Activated CD4-positive, alpha-beta T cell treated with anti-CD3 and anti-CD28 coated beads, Interleukin-2, Interleukin-6, amounts not matched to agents 100 ng/mL and 50 ng/mL, durations not matched to agents 16 hours and 8 hours (primary cell): ENCODE measurements at regions not wholly inside any gene's neighbourhood (a gene's known extent, or its start where the extent isn't known, plus 50 kb on each side); places are given as distances from the start of the nearest gene placed in this dataset.

Experiments
- DNase-seq: peaks from one replicate; pipeline ENCODE4 v3.0.0-alpha.2; 2020

DNA sequence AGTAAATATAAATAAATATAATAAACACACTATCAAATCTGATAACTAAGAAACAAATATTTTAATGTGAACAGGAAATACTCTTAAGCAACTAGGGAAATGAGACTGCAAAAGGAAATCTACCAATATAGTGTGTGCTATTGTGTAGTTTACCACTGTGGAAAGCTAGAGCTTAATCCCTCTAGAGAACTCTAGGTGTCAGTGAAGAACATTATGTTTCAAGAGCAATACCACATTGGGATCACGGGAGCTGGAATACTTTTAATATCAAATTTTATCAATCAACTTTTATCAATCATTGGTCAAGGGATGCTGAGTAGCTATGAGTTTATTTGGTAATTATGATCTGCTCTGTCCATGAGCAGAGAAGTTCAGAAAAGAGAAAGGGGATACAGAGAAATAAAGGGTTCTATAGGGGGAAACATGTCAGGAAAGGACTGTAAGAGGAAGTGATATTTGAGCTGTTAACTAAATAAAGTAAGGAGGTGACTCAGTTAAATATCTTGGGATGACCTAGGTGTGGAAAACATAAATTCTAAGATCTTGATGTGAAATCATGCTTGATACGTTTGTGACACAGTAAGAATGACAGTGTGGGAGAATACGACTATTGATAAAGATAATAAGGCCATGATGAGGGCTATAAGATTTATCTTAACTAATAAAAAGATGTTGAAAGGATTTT, 762.2 kb upstream of the ALCAM start:
- DNase-seq, result no peak

DNA sequence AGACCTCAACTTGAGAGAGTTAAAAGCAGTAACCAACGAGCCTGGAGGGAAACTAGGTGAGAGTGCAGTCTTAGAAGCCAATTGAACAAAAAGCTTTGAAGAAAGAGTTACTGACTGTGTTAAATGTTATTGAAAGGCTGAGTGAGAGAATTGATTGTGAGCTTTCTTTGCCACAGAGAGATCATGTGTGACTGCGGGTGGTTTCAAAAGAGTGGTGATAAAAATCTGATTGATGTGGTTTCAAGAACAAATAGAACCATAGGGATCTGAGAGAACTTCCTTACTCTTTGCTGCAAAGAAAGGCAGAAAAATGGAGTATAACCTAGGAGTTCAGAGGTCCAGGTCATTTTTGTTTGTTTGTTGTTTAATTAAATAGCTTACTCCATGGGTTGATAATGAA, 759.9 kb upstream of the ALCAM start:
- DNase-seq, result no peak

DNA sequence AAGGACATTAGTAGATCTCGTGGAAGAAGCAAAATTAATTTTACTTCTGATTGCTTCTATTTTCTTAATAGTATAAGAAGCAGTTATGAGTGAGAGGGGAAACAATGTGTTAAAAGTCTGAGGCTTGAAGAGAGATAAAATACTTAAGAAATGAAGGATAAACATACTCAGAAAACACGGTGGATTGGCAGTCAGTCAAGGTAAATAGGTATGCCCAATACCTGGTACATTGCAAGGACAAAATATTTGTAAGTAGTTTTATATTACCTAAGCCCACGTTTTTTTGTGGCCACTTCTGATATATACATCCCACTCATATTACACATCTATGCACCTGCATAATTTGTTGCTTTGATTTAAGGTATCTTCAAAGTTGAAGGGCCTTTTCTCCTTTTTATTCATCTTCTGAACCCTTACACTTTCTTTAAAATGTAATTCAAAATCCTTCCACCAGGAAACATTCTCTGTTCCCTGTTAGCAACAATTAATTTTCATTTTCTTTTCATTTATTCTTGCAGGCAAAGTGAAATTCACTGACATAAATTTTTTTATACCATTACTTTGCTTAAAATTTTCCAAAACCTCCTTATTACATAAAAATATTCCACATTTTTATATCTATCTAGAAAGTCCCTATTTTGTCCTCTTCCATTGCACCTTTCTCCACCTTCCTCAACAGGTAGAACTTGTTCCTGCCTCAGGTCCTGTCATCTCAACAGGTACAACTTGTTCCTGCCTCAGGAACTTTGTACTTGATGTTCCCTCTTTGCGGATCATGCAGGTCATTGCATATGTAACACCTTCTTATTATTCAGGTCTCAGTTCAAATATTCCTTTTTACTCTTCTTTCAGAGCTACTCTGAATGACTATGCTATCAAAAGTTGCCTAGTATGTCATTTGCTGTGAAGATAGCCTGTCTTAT, 755.7 kb upstream of the ALCAM start:
- DNase-seq, result no peak

DNA sequence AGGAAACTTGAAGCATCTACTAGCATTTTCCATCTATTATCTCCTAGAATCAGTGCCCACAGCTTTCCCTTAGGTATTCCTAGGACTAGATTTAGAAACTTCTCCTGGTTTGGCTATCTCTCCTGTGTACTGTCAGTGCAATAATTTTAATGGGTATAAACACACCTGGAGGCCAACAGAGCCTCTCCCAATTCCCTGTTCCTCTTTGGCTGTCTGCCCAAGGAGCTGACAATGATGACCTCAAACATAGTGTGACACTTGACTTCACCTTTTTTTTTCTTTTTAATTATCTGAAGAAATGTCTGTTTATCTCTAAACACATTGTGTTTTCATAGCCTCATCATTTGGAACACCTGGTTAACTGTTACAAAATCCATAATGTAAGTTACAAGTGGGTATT, 754.5 kb upstream of the ALCAM start:
- no peak for DNase-seq

DNA sequence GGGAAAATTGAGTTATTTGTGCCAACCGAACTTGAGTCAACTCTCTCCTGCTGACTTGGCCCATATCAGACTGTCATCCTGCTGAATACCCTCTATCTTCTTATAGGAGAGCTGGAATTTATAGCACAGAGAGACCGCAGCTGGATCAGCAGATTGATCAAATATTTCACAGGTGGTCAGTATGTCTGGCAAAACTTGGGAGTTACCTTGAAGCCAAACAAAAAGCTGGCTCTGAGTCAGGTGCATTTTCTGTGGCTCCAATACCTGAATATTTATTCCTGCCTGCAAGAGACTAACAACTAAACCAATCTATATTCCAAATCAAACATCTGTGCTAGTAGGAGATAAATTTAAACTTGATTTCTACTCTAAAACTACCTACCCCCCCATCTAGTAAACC, 752.1 kb upstream of the ALCAM start:
- no peak for DNase-seq

DNA sequence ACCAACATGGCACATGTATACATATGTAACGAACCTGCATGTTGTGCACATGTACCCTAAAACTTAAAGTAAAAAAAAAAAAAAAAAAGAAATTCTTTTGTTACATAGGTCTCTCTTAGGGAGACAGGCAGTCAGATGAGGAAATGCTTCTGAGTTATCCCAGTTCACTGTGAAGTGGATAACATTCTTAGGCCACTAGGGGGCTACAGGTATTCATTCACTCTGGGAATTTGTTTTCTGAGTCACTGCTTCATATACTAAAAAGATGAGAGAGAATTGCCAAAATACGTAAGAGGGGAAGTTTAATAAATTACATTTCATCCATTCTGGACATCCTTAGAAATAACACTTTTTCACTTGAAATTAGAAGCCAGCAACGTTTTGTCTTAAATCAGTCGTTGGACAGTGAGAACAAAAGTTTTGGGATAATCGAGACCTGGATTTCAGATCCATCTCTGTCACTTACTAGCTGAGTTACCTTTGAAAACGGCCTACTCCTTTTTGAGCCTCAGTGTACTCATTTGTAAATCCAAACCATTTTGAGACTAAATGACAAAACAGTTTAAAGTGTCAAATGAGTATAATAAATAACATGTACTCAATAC, 738.4 kb upstream of the ALCAM start:
- DNase-seq, result peak; percentile 30

DNA sequence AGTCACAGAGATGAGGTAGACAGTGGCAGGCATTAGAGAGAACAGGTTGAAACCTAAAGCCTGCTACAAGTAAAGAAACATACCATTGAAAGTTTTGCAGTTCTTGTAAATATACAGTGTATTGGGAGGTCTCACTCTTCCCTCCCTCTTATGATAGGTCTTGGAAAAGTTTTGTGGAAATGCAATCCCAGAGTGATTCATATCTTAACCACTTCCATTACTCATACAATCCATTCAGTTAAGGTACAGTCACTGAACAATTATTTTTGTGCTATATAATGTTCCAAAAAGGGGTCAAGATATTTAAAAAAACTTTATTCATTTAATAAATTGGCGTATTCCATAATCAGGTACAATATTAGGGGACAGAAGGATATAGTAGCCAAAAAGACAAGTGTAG, 737.7 kb upstream of the ALCAM start:
- no peak for DNase-seq

DNA sequence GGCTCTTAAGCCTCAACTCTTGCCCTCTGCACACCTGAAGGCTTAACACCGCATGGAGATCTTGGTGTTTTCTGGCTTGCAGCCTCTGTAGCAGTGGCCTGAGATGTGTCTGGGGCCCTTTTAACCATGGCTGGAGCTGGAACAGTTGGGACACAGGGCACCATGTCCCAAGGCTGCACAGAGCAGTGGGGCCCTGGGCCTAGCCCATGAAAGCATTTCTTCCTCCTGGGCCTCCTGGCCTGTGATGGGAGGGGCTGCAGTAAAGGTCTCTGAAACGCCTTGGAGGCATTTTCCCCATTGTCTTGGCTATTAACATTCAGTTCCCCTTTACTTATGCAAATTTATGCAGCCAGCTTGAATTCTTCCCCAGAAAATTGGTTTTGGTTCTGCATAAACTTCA, 735.5 kb upstream of the ALCAM start:
- no peak for DNase-seq

DNA sequence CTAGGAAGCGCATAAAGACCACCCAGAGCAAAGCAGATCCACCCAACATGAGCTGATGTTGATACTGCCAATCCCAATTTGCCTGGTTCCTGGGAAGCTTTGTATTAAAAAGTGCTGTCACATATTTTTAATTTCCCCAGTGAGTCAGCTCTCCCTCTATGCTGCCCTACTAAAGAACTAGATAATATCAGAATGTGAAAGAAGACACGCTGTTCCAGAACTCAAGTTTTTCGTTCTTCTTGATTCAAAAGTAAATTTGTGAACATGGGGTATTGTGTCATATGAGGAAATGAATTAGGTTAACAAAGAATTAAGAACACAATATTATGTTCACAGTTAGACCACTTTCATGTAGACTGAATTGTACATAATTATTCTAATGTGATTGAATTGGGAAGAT, 734.2 kb upstream of the ALCAM start:
- DNase-seq, result no peak

DNA sequence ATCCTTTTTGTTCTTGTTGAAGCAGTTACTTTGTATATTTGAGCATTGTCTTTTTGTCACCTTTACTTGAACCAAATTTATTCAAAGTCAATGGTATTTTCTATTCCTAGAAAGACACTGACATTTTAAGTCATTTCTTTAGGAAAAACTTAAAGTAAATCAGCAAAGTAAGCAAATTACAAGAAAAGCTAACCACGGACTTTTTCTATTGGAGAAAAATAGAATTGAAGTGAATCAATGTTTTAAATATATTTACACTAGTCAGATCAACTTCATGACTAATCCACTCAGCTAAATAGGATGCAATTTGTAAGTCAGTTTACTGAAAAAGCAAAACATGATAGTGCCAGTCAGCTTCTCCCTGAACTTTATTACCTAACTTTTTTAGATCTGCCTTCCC, 733.8 kb upstream of the ALCAM start:
- no peak for DNase-seq

DNA sequence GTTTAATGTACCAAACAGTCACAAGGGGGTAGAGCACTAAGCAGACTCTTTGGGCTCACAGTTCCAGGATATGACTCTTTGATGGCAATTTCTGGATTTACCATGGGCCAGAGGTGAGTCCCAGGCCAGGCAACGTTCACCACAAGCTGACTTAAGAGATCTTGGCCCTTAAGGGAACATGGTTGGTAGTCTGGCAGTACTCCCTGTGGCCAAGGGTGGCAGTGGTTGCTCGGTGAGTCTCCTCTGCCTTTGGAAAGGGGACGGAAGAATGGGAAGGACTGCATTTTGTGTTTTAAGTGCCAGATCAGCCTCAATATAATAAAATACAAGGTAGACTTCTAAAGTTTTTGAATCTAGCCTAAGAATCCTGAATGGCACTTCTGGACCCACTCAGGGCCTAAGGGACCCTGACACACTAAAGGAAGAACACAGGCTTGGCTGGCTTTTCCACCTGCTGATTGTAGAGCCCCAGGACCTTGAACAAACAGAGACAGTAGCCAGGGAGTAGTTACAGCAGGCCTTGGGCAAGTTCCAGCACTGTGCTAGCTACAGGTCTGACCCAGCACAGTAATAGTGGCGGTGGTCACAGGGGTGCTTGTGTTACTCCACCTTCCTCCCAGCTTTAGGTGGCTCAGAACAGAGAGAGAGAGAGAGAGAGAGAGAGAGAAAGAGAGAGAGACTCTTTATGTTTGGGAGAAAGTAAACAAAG, 730.7 kb upstream of the ALCAM start:
- no peak for DNase-seq

DNA sequence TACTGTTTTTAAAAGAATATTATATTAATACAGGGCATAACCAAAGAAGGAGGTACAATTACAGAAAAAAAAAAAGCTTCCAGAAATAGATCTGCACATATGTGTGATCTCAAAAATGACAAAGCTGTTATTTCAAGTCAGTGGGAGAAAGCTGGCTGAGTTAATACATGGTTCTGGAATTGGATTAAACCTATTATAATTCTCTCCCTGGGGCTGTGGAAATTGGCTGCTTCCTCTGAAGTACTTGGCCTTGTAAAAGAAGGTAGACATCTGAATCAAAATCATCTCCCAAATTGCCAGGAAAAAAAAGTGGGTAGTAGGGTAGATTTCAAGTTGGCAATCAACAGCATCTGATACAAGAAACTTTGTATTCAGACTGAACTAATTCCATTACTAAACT, 723.9 kb upstream of the ALCAM start:
- no peak for DNase-seq

DNA sequence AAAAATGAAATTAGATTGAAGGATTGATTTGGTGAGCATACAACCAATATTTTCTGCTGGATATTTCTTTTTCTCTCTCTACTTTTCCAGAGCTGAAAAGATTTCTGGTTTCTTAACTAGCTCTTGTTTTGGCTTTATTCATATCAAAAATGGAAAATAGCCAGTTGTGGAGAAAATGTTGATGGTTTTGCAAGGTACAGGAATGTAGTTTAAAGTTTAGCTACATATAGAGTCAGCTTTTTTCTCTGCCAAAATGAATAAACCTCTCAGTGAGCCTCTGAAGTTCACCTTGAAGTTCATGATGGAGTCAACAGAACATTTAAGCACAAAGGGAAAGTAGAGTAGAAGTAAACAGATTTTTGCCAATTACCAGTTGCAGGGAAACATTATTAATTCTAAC, 720.5 kb upstream of the ALCAM start:
- DNase-seq, result no peak

DNA sequence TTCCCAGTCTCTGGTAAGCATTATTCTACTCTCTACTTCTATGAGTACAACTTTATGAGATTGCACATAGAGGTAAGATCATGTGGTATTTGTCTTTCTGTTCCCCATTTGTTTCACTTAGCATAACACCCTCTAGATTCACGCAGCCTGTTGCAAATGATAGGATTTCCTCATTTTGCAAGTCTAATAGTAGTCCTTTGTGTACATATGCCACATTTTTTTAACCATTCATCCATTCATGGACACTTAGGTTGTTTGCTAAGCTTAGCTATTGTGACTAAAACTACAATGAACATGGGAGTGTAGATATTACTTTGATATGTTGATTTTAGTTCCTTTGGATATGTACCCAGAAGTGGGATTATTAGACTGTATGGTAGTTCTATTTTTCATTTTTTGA, 717.9 kb upstream of the ALCAM start:
- no peak for DNase-seq

DNA sequence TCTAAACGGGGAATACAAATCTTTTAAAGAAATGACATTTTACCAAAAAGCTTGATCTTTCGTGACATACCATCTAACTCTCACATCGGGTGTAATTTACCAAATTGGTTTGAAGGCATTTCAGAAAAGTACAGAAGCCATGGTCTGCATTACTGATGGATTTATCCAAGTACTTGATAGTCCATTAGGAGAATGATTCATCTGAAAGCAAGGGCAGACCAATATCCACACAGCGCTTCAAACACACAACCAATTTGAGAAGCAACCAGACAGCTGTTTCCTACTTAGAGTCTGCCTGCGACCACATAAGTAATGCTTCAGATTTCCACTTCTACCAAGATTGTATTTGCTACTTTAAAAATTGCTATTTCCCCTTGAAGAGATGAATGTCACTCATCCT, 697.6 kb upstream of the ALCAM start:
- DNase-seq, result no peak

DNA sequence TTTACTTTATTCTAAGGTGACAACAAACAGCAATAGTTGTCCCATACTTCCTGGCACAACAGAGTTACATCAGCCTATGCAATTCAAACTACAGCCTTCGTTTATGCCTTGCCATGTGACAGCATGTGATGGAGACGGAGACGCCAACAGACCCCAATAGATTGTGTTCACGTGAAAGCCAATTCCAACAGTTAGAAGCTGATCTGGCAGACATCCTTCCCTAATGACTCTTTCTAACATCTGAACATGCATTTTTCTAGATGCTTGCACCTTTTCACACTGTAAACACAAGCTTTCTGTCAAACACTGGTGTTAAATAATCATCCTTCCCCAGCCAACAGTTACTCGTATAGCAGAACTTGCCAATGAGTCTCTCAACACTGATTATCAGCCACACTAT, 694.4 kb upstream of the ALCAM start:
- no peak for DNase-seq

DNA sequence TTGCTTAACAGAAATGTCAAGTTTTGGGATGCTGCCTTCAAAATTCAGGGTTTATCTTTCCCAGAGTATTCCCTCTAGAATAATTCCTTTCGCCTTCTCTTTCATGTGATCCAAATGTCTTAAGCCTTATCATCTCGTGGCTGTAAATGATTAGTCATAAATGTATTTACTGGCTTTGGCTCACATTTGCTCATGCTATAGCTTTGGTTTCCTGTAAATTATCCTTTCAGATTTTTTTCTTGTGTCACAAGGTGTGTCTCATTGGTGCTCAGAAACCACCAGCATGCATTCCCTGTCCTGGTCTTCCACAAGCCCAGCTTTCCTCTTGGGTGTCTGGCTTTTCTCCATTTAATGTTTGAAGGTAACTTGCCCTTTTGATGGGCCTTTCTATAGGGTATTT, 692.7 kb upstream of the ALCAM start:
- no peak for DNase-seq

DNA sequence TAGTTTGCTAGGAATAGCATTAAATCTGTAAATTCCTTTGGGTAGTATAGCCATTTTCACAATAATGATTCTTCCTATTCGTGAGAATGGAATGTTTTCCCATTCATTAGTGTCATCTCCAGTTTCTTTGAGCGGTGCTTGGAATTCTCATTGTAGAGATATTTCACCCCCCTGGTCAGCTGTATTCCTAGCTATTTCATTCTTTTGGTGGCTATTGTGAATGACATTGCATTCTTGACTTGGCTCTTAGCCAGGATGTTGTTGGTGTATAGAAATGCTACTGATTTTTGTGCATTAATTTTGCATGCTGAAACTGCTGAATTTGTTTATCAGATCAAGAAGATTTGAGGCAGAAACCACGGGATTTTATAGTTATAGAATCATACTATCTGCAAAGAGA, 690.5 kb upstream of the ALCAM start:
- DNase-seq, result no peak

DNA sequence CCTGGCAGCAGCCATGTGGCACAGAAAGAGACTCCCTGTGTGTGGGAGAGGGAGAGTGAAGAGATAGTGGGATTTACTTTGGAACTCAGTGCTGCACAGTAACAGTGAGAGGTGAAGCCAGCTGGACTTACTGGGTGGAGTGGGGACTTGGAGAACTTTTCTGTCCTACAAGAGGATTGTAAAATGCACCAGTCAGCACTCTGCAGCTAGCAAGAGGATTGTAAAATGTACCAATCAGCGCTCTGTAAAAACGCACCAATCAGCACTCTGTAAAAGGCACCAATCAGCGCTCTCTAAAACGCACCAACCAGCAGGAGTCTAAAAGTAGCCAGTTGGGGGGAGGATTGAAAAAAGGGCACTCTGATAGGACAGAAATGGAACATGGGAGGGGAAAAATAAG, 688.8 kb upstream of the ALCAM start:
- no peak for DNase-seq

DNA sequence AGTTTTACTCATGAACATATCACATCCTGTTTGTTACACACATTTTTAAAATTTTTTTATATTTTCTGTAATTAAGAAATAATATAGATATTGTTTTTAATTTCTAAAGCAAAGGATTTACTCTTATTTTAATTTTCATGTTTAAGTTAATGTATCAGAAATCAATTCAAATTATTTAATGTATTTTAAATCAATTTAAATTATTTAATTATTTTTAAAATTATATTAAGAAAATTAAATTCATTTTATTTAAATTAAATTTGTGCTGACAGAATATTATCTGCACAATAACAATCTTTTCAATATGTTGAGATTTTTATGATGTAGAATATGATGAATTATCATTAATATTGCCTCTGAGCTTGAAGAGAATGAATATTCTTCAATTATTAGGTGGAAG, 681.2 kb upstream of the ALCAM start:
- no peak for DNase-seq

DNA sequence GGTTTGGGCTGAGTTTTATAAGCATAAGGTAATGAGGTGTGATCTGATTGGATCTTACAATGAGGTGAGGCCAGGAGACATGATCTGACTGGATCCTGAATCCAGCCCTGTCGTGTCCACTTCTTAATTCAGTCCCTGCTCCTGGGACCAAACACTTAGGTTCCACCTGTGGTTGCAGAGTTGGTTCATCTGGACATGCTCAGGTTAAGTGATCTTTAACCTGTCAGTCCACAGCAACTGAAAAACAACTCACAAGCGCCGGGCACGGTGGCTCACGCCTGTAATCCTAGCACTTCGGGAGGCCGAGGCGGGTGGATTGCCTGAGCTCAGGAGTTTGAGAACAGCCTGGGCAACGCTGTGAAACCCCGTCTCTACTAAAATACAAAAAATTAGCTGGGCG, 679.3 kb upstream of the ALCAM start:
- no peak for DNase-seq

DNA sequence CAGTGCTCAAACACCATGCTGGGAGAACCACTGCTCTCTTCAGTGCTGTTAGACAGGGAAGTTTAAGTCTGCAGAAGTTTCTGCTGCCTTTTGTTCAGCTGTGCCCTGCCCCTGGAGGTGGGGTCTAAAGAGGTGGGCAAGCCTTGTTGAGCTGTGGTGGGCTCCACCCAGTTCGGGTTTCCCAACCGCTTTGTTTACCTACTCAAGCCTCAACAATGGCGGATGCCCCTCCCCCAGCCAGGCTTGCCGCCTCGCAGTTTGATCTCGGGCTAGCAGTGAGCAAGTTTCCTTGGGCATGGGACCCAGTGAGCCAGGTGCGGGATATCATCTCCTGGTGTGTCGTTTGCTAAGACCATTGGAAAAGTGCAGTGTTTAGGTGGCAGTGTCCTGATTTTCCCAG, 670.2 kb upstream of the ALCAM start:
- no peak for DNase-seq

DNA sequence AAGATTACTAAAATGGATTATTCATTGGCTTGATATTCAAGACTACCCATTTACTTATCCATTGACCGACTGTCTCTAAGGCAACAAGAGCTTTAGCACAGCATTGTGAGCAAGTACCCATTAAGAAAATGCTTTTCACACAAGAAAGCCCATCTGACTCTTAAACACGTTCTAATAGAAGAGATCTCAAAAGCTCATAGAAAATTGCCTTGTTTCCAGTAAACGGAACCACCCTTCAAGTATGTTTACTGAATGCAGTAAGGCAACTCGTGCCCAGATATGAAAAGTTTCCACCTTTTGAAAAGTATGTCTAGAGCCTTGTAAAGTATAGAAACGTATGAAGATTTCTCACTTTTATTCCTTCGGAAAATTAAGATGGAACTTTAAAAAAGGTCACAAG, 655.3 kb upstream of the ALCAM start:
- no peak for DNase-seq

DNA sequence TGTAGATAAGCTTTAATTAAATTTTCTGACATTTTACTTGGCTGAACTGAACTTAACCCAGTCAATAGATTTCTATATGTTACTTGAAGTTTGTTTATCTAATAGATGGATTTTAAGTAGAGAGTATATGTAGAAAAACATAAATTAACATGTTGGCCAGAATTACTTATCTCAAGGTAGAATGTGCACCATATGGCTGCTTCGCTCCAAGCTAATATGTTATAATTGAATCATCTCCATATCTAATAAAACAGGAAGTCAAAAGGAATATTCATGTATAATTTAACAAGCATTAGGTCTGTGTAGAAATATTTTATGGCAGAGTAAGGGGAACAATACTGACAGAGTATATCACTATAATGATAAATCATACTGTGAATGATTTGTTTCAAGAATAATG, 650.7 kb upstream of the ALCAM start:
- no peak for DNase-seq
